ENCODE measurements at regions not wholly inside any gene's neighbourhood (a gene's known extent, or its start where the extent isn't known, plus 50 kb on each side); places are given as distances from the start of the nearest gene placed in this dataset.
"Not testable (repeated sequence)": the region's sequence is repeated elsewhere in the genome, so short reads cannot be mapped to it uniquely, and the experiment has no call there.

- no peaks in the 10 kb centered on the region for H3K4me1 ChIP-seq (ENCODE audit: low read depth, poor library complexity, severe bottlenecking)
- H4K20me1 ChIP-seq (ENCODE audit: insufficient read depth) = no peaks in the 10 kb centered on the region
- H3K36me3 ChIP-seq (ENCODE audit: insufficient read depth) = no peaks in the 10 kb centered on the region
- no peak overlapping the region for H2AFZ ChIP-seq (ENCODE audit: low read depth)
- H3K27me3 ChIP-seq (ENCODE audit: insufficient read depth, low read depth) = no peaks in the 10 kb centered on the region
- no peak overlapping the region for H3K9ac ChIP-seq
- no peak overlapping the region for H3K4me2 ChIP-seq
- H3K79me2 ChIP-seq (ENCODE audit: insufficient read depth, low read depth) = no peaks in the 10 kb centered on the region
- H3K27ac ChIP-seq = no peak overlapping the region
- H3K4me3 ChIP-seq (IDR thresholded peaks at IDR 0.05; ENCODE audit: insufficient read depth, low read depth, low read length) = no peak overlapping the region
- TF ChIP-seq, protein P1, sequence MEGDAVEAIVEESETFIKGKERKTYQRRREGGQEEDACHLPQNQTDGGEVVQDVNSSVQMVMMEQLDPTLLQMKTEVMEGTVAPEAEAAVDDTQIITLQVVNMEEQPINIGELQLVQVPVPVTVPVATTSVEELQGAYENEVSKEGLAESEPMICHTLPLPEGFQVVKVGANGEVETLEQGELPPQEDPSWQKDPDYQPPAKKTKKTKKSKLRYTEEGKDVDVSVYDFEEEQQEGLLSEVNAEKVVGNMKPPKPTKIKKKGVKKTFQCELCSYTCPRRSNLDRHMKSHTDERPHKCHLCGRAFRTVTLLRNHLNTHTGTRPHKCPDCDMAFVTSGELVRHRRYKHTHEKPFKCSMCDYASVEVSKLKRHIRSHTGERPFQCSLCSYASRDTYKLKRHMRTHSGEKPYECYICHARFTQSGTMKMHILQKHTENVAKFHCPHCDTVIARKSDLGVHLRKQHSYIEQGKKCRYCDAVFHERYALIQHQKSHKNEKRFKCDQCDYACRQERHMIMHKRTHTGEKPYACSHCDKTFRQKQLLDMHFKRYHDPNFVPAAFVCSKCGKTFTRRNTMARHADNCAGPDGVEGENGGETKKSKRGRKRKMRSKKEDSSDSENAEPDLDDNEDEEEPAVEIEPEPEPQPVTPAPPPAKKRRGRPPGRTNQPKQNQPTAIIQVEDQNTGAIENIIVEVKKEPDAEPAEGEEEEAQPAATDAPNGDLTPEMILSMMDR (conservative IDR thresholded peaks at IDR 0.05; ENCODE audit: low read depth, low read length) = no peak
Observed at GRCh38 chr10:118873738-118874105, 119.0 kb upstream of the CACUL1 start.

DNA sequence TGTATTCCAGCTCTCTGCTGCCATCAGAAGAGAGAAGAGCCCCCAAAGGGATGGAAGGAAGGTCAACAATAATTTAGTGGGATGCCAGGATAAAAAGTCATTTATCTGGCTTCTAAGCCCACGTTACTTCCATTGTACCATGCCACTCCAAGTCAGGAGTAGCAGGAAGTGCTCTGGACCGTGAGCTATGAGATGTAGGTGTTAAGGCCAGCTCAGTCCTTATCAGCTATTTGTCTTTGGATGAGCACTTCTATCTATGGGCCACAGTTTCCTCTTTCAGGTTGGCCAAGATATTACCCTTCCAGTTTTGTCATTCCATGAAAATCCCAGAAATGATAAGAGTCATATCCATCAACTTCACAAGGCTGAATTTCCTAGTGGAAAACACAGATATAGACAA is 119.4 kb upstream of the CACUL1 start:
- TF ChIP-seq, protein P1 (conservative IDR thresholded peaks at IDR 0.05; ENCODE audit: low read depth, low read length) = no peak
- no peak overlapping the region for H3K4me3 ChIP-seq (IDR thresholded peaks at IDR 0.05; ENCODE audit: insufficient read depth, low read depth, low read length)
- no peaks in the 10 kb centered on the region for H3K4me1 ChIP-seq (ENCODE audit: low read depth, poor library complexity, severe bottlenecking)
- H3K9ac ChIP-seq = no peak overlapping the region
- H3K36me3 ChIP-seq (ENCODE audit: insufficient read depth) = no peaks in the 10 kb centered on the region
- H3K79me2 ChIP-seq (ENCODE audit: insufficient read depth, low read depth) = no peaks in the 10 kb centered on the region
- H2AFZ ChIP-seq (ENCODE audit: low read depth) = no peak overlapping the region
- H3K27ac ChIP-seq = no peak overlapping the region
- no peaks in the 10 kb centered on the region for H3K27me3 ChIP-seq (ENCODE audit: insufficient read depth, low read depth)
- no peak overlapping the region for H3K4me2 ChIP-seq
- no peaks in the 10 kb centered on the region for H4K20me1 ChIP-seq (ENCODE audit: insufficient read depth)

DNA sequence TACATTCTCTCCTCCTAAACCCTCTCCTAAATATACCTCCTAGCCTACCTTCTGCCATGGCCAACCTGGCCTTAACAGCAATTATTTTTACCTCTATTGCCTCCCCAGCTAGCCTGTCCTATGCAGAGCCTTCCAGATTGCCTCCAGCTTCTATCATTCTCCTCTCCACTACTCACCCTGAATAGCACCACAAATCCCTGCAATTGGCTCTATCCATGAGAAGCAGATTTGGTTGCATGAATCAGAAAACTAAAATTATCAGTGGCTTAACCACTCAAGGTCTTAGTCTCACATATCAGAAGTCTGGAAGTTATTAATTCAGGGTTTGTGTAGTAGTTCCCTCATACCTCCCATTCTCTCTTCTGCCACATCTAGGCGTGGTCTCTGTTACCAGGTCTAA is 120.3 kb upstream of the CACUL1 start:
- H3K79me2 ChIP-seq (ENCODE audit: insufficient read depth, low read depth) = no peaks in the 10 kb centered on the region
- TF ChIP-seq, protein P1 (conservative IDR thresholded peaks at IDR 0.05; ENCODE audit: low read depth, low read length) = no peak
- no peaks in the 10 kb centered on the region for H4K20me1 ChIP-seq (ENCODE audit: insufficient read depth)
- H3K9ac ChIP-seq = no peak overlapping the region
- no peak overlapping the region for H3K27ac ChIP-seq
- no peaks in the 10 kb centered on the region for H3K27me3 ChIP-seq (ENCODE audit: insufficient read depth, low read depth)
- no peaks in the 10 kb centered on the region for H3K36me3 ChIP-seq (ENCODE audit: insufficient read depth)
- H3K4me2 ChIP-seq = no peak overlapping the region
- H3K4me1 ChIP-seq (ENCODE audit: low read depth, poor library complexity, severe bottlenecking) = no peaks in the 10 kb centered on the region
- H3K4me3 ChIP-seq (IDR thresholded peaks at IDR 0.05; ENCODE audit: insufficient read depth, low read depth, low read length) = no peak overlapping the region
- H2AFZ ChIP-seq (ENCODE audit: low read depth) = no peak overlapping the region

- Histone ChIP-seq H2AFZ (ENCODE audit: low read depth) (no peak overlapping the region), H3K27ac (no peak overlapping the region), H3K4me2 (no peak overlapping the region), H3K79me2 (ENCODE audit: insufficient read depth, low read depth) (no peaks in the 10 kb centered on the region), H3K4me3 (IDR thresholded peaks at IDR 0.05; ENCODE audit: insufficient read depth, low read depth, low read length) (no peak overlapping the region), H4K20me1 (ENCODE audit: insufficient read depth) (no peaks in the 10 kb centered on the region), H3K4me1 (ENCODE audit: low read depth, poor library complexity, severe bottlenecking) (no peaks in the 10 kb centered on the region), H3K9ac (no peak overlapping the region), H3K36me3 (ENCODE audit: insufficient read depth) (no peaks in the 10 kb centered on the region), H3K27me3 (ENCODE audit: insufficient read depth, low read depth) (no peaks in the 10 kb centered on the region)
- TF ChIP-seq, protein P1 (conservative IDR thresholded peaks at IDR 0.05; ENCODE audit: low read depth, low read length) = no peak
Observed at GRCh38 chr10:118882741-118883140, 128.0 kb upstream of the CACUL1 start.

DNA sequence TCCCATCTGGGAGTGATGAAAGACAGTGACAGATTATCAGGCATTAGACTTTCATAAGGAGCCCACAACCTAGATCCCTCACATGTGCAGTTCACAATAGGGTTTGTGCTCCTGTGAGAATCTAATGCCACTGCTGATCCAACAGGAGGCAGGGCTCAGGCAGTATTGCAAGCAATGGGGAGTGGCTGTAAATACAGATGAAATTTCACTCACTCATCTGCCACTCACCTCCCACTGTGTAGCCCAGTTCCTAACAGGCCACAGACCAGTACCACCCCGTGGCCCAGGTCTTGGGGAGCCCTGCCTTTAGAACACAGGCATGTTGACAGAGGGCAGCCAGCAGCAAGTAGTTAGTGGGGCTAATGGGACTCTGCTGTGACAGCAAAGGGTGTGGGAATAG is 137.3 kb upstream of the NANOS1 start:
- H3K27ac ChIP-seq = no peak overlapping the region
- no peaks in the 10 kb centered on the region for H3K4me1 ChIP-seq (ENCODE audit: low read depth, poor library complexity, severe bottlenecking)
- H2AFZ ChIP-seq (ENCODE audit: low read depth) = no peak overlapping the region
- TF ChIP-seq, protein P1 (conservative IDR thresholded peaks at IDR 0.05; ENCODE audit: low read depth, low read length) = no peak
- no peak overlapping the region for H3K4me3 ChIP-seq (IDR thresholded peaks at IDR 0.05; ENCODE audit: insufficient read depth, low read depth, low read length)
- H3K4me2 ChIP-seq = no peak overlapping the region
- no peak overlapping the region for H3K9ac ChIP-seq
- no peaks in the 10 kb centered on the region for H3K27me3 ChIP-seq (ENCODE audit: insufficient read depth, low read depth)
- no peaks in the 10 kb centered on the region for H4K20me1 ChIP-seq (ENCODE audit: insufficient read depth)
- H3K79me2 ChIP-seq (ENCODE audit: insufficient read depth, low read depth) = no peaks in the 10 kb centered on the region
- H3K36me3 ChIP-seq (ENCODE audit: insufficient read depth) = no peaks in the 10 kb centered on the region

DNA sequence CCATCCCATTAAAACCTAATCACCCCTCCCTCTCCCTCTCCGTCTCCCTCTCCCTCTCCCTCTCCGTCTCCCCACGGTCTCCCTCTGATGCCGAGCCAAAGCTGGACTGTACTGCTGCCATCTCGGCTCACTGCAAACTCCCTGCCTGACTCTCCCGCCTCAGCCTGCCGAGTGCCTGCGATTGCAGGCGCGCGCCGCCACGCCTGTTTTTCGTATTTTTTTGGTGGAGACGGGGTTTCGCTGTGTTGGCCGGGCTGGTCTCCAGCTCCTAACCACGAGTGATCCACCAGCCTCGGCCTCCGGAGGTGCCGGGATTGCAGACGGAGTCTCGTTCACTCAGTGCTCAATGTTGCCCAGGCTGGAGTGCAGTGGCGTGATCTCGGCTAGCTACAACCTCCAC is 134.6 kb upstream of the NANOS1 start:
- not testable (repeated sequence) for H3K9ac ChIP-seq; H3K4me2 ChIP-seq; H3K4me1 ChIP-seq (ENCODE audit: low read depth, poor library complexity, severe bottlenecking); H3K27me3 ChIP-seq (ENCODE audit: insufficient read depth, low read depth); H3K27ac ChIP-seq; H3K36me3 ChIP-seq (ENCODE audit: insufficient read depth); H2AFZ ChIP-seq (ENCODE audit: low read depth); H4K20me1 ChIP-seq (ENCODE audit: insufficient read depth); H3K79me2 ChIP-seq (ENCODE audit: insufficient read depth, low read depth); H3K4me3 ChIP-seq (IDR thresholded peaks at IDR 0.05; ENCODE audit: insufficient read depth, low read depth, low read length)
